HG02759 (cell line): ENCODE measurements at regions not wholly inside any gene's neighbourhood (a gene's known extent, or its start where the extent isn't known, plus 50 kb on each side); places are given as distances from the start of the nearest gene placed in this dataset.

Experiments used
- ATAC-seq: cut with Tn5 transposase; IDR thresholded peaks from one replicate; pipeline ENCODE4 v1.9.1; 2021; ENCODE audit warnings: mild to moderate bottlenecking, moderate library complexity; ENCODE audit not compliant: unreplicated experiment

GRCh38 chr1:4305526-4306301 is 348.7 kb upstream of the AJAP1 start:
- no peak for ATAC-seq

DNA sequence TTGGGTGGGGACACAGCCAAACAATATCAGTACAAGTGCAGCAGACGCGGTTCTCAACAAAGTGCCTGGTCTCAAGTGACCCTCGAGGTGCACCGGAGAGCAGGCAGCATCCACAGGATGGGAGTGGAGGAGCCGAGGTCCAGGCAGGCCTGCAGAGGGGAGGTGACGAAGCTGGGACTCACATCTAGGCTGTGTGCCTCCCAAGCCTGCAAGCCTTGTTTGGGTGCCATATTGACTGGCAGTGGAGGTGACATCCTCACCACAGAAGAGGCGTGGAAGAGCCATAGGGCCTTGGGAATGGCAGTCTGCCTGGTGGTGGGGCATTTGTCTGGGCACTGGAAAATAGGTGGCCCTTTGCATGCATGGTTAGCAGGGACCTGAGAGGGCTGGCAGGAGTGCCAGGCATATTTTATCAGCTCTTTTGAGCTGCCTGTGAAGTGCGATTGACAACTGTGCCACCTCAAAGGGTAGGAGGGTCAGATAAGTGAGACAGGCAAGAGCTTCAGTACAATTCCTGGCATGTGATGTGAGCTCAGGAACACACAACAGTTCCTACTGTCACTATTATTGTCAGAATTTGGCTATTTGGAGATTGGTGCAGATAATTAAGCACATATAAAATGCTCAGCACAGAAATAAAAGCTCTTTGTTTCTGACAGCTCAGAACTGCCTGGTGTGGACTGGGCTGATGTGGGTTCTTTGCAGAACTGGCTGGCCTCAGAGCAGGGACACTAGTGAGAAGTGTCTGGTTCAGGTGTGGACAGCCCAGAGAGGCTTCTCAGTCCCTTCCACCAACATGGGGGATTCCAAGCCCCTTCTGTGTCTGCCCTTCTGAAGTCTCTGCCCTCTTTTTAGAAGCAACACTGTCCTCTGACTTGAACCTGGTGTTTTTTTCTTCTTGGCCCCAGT is 347.6 kb upstream of the AJAP1 start:
- no peak for ATAC-seq

GRCh38 chr1:4307468-4307845 is 347.0 kb upstream of the AJAP1 start:
- ATAC-seq, result no peak

GRCh38 chr1:4307911-4308545 is 346.4 kb upstream of the AJAP1 start:
- no peak for ATAC-seq

- no peak for ATAC-seq
Measured at GRCh38 chr1:4308806-4309205, 345.6 kb upstream of the AJAP1 start.

DNA sequence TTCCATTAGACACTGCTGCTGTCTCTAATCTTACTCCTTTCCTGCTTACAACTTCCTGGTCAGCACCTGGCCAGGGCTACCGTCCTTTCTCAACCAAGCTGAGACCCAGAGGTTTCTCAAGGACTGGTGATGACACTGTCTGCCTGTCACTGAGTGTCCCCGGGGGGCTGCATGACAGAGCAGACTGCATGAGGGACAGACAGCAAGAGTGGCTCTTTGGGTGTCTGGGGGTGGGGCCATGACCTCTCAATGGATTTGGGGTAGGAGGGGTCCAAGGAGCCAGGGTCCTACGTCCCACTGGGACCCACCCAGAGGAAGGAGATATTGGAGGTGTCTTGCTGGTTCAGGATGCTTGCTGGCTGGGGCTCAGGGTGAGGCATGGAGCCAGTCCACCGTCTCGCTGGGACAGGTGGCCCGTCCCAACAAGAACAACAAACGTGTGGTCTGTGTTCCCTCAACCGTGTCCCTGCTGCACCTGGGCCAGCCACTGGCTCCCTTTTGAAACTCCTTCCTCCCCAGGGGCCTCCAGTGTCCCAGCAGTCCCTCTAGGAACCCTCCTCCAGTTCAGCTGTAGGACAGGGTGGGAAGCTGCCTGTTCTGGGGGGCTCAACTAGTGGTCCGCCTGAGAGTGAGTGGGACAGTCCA is 344.6 kb upstream of the AJAP1 start:
- no peak for ATAC-seq

- ATAC-seq, result no peak
Measured at GRCh38 chr1:4310396-4310923, 343.9 kb upstream of the AJAP1 start.

DNA sequence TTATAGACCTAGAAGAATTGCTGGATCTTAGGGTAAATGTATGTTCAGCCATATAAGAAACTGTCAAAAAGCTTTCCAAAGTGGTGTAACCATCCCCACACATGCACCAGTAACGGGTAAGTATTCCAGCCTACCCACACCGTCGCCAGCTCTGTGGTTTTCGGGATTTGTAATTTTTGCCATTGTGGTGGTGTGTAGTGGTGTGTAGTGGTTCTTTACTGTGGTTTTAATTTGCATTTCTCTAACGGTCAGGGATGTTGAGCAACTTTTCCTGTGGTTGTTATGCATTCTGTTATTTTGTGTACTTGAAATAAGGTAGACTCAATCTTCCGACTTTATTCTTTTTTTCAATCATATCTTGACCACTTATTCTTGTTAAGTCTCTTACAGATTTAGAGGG is 342.4 kb upstream of the AJAP1 start:
- no peak for ATAC-seq

DNA sequence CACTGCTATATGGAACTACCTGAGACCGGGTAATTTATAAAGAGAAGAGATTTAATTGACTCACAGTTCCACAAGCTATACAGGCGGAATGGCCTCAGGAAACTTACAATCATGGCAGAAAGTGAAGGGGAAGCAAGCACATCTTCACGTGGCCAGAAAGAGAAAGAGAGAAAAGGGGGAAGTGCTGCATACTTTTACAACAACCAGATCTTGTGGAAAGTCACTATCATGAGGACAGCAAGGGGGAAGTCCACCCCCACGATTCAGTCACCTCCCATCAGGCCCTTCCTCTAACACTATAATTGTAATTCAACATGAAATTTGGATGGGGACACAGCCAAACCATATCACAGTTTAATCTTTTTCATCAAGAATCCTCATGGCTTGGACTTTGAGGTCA is 339.2 kb upstream of the AJAP1 start:
- ATAC-seq, result no peak

- no peak for ATAC-seq
Measured at GRCh38 chr1:4317207-4317606, 337.2 kb upstream of the AJAP1 start.

DNA sequence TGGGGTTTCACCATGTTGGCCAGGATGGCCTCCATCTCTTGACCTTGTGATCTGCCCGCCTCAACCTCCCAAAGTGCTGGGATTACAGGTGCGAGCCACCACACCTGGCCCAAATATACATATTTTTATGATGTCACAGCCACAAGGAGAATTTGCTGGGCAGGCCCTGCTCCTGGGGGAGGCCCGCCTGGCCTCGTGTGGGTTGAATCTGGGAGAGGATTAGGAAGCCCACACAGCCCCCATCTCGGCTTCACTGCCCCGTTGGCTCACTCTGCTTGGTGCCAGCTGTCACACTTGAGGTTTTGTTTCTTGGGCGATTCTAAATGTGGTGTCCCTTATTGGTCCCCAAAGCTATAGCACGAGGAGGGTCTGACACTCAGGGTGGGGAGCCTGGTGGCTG is 335.7 kb upstream of the AJAP1 start:
- ATAC-seq, result no peak

- ATAC-seq, result no peak
Measured at GRCh38 chr1:4319496-4319895, 334.9 kb upstream of the AJAP1 start.

GRCh38 chr1:4322881-4323280 is 331.5 kb upstream of the AJAP1 start:
- no peak for ATAC-seq

- no peak for ATAC-seq
Measured at GRCh38 chr1:4323309-4323708, 331.1 kb upstream of the AJAP1 start.

GRCh38 chr1:4324525-4324924 is 329.9 kb upstream of the AJAP1 start:
- no peak for ATAC-seq

DNA sequence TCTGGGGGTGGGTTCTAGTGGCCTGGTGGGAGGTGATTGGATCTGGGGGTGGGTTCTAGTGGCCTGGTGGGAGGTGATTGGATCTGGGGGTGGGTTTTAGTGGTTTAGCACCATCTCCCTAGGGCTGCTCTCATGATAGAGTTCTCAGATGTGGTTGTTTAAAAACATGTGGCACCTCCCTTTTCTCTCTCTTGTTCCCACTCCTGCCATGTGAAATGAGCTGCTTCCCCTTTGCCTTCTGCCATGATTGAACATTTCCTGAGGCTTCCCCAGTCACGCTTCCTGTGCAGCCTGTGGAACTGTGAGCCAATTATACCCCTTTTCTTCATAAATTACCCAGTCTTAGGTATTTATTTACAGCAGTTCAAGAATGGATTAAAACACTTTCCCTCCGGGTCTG is 327.3 kb upstream of the AJAP1 start:
- no peak for ATAC-seq

- no peak for ATAC-seq
Measured at GRCh38 chr1:4328402-4329071, 325.9 kb upstream of the AJAP1 start.

- no peak for ATAC-seq
Measured at GRCh38 chr1:4330805-4331766, 323.3 kb upstream of the AJAP1 start.

DNA sequence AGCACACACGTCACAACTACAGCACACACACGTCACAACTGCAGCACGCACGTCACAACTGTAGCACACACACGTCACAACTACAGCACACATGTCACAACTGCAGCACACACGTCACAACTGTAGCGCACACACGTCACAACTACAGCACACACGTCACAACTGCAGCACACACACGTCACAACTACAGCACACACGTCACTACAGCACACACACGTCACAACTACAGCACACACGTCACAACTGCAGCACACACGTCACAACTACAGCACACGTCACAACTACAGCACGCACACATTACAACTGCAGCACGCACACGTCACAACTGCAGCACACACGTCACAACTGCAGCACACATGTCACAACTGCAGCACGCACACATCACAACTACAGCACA is 322.6 kb upstream of the AJAP1 start:
- ATAC-seq, result no peak
